ENCODE measurements at regions not wholly inside any gene's neighbourhood (a gene's known extent, or its start where the extent isn't known, plus 50 kb on each side); places are given as distances from the start of the nearest gene placed in this dataset.

- TF ChIP-seq, protein P1, sequence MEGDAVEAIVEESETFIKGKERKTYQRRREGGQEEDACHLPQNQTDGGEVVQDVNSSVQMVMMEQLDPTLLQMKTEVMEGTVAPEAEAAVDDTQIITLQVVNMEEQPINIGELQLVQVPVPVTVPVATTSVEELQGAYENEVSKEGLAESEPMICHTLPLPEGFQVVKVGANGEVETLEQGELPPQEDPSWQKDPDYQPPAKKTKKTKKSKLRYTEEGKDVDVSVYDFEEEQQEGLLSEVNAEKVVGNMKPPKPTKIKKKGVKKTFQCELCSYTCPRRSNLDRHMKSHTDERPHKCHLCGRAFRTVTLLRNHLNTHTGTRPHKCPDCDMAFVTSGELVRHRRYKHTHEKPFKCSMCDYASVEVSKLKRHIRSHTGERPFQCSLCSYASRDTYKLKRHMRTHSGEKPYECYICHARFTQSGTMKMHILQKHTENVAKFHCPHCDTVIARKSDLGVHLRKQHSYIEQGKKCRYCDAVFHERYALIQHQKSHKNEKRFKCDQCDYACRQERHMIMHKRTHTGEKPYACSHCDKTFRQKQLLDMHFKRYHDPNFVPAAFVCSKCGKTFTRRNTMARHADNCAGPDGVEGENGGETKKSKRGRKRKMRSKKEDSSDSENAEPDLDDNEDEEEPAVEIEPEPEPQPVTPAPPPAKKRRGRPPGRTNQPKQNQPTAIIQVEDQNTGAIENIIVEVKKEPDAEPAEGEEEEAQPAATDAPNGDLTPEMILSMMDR (IDR thresholded peaks at IDR 0.05) = no peak
- TF ChIP-seq POLR2AphosphoS5 (IDR thresholded peaks at IDR 0.05) (no peak), POLR2A (IDR thresholded peaks at IDR 0.05) (no peak)
Observed at GRCh38 chr3:117736846-117737245, 1027.3 kb downstream of the TUSC7 start.

All from prostate gland (tissue), 2 donors.